Natural killer cell (primary cell): ENCODE measurements at regions not wholly inside any gene's neighbourhood (a gene's known extent, or its start where the extent isn't known, plus 50 kb on each side); places are given as distances from the start of the nearest gene placed in this dataset.

Experiments used
- ATAC-seq, 3 donors: fragments of 150-1000 bp in 2 of 3; fragments of 200-7000 bp in 1 of 3; cut with Tn5 transposase; 1 replicate in 1 of 3; 2 replicates in 2 of 3; pipeline ENCODE4 v1.10.0; 2021; ENCODE audit warnings: mild to moderate bottlenecking in 2 of 3, moderate library complexity in 2 of 3
- DNase-seq, 2 donors: peaks; one replicate each; pipeline versions ENCODE4 v3.0.0 to v3.0.0-alpha.2; 2013 to 2021; ENCODE audit warnings: mixed read lengths in 1 of 2
- H3K27ac ChIP-seq: one replicate; pipeline ENCODE4 v1.5.1; 2013; ENCODE audit warnings: mild to moderate bottlenecking, low read length
- H3K27me3 ChIP-seq: one replicate; pipeline ENCODE4 v1.6.1; 2013; ENCODE audit warnings: low read length; ENCODE audit not compliant: control insufficient read depth, insufficient read depth
- H3K36me3 ChIP-seq: one replicate; pipeline ENCODE4 v1.6.1; 2013; ENCODE audit warnings: low read length; ENCODE audit not compliant: control insufficient read depth, insufficient read depth
- H3K4me1 ChIP-seq: one replicate; pipeline ENCODE4 v1.6.1; 2013; ENCODE audit warnings: low read length; ENCODE audit not compliant: control insufficient read depth, insufficient read depth
- H3K4me3 ChIP-seq: one replicate; pipeline ENCODE4 v1.5.1; 2013; ENCODE audit warnings: low read length
- H3K9me3 ChIP-seq: one replicate; pipeline ENCODE4 v1.6.1; 2013; ENCODE audit warnings: low read length; ENCODE audit not compliant: control insufficient read depth, insufficient read depth
- H3K27ac Mint-ChIP-seq, 2 donors: one replicate each; pipeline ENCODE4 v1.8.0; 2022; ENCODE audit warnings: mild to moderate bottlenecking in 2 of 2, mixed read lengths in 2 of 2, moderate library complexity in 1 of 2
- H3K27me3 Mint-ChIP-seq, 2 donors: one replicate each; pipeline ENCODE4 v1.8.0; 2022; ENCODE audit warnings: low read depth in 2 of 2, mixed read lengths in 2 of 2
- H3K36me3 Mint-ChIP-seq: one replicate; pipeline ENCODE4 v1.8.0; 2022; ENCODE audit warnings: mixed read lengths
- H3K4me1 Mint-ChIP-seq, 2 donors: one replicate each; pipeline ENCODE4 v1.8.0; 2022; ENCODE audit warnings: mixed read lengths in 2 of 2
- H3K4me3 Mint-ChIP-seq: one replicate; pipeline ENCODE4 v1.8.0; 2022; ENCODE audit warnings: mild to moderate bottlenecking, moderate library complexity, mixed read lengths
- H3K9me3 Mint-ChIP-seq, 2 donors: one replicate each; pipeline ENCODE4 v1.8.0; 2022; ENCODE audit warnings: mixed read lengths in 2 of 2
- whole genome bisulfite sequencing: methylation state at CpG from one replicate; pipeline ENCODE4 v1.1.7; 2013; ENCODE audit warnings: missing lambda C conversion rate; ENCODE audit not compliant: insufficient coverage; 5-methylcytosine and 5-hydroxymethylcytosine counted together
- intact Hi-C: fragments of 100-400 bp; cut with micrococcal nuclease; formaldehyde crosslinking; loops from one replicate; pipeline ENCODE4 v1.14.2; 2022
- TF ChIP-seq, protein P1 (sequence below): fragments of 200-600 bp; IDR thresholded peaks from one replicate; pipeline ENCODE4 v1.8.0; 2022; ENCODE audit warnings: antibody characterized with exemption

GRCh38 chr1:114299331-114299975 lies 145.8 kb upstream of the SYT6 start:
- intact Hi-C loops: no loop called here
- no peaks in the 10 kb centered on the region for H3K9me3 ChIP-seq
- Mint-ChIP-seq H3K9me3 (no peaks in the 10 kb centered on the region), H3K4me3 (no peak overlapping the region), H3K4me1 (peaks cover 30% of the 10 kb centered on the region in 2 donors), H3K27me3 (peaks cover 0 to 5% of the 10 kb centered on the region in 2 donors), H3K27ac (no peak overlapping the region), H3K36me3 (no peaks in the 10 kb centered on the region)
- ATAC-seq (no peak), DNase-seq (no peak)
- WGBS: 94% methylated on average over 8 of the region's 9 CpGs
- no peak overlapping the region for H3K4me3 ChIP-seq
- H3K27me3 ChIP-seq: no peaks in the 10 kb centered on the region
- H3K4me1 ChIP-seq: peaks cover 9% of the 10 kb centered on the region
- TF ChIP-seq, protein P1, sequence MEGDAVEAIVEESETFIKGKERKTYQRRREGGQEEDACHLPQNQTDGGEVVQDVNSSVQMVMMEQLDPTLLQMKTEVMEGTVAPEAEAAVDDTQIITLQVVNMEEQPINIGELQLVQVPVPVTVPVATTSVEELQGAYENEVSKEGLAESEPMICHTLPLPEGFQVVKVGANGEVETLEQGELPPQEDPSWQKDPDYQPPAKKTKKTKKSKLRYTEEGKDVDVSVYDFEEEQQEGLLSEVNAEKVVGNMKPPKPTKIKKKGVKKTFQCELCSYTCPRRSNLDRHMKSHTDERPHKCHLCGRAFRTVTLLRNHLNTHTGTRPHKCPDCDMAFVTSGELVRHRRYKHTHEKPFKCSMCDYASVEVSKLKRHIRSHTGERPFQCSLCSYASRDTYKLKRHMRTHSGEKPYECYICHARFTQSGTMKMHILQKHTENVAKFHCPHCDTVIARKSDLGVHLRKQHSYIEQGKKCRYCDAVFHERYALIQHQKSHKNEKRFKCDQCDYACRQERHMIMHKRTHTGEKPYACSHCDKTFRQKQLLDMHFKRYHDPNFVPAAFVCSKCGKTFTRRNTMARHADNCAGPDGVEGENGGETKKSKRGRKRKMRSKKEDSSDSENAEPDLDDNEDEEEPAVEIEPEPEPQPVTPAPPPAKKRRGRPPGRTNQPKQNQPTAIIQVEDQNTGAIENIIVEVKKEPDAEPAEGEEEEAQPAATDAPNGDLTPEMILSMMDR: no peak
- H3K27ac ChIP-seq: no peak overlapping the region
- no peaks in the 10 kb centered on the region for H3K36me3 ChIP-seq

GRCh38 chr1:114298008-114298407 lies 144.3 kb upstream of the SYT6 start:
- no peaks in the 10 kb centered on the region for H3K36me3 Mint-ChIP-seq
- intact Hi-C loops: no loop called here
- Histone ChIP-seq H3K27me3 (no peaks in the 10 kb centered on the region), H3K27ac (no peak overlapping the region), H3K9me3 (no peaks in the 10 kb centered on the region), H3K4me1 (peaks cover 9% of the 10 kb centered on the region), H3K36me3 (no peaks in the 10 kb centered on the region), H3K4me3 (no peak overlapping the region)
- no peak for ATAC-seq
- no peak overlapping the region for H3K27ac Mint-ChIP-seq
- H3K4me3 Mint-ChIP-seq: no peak overlapping the region
- no peak for DNase-seq
- H3K4me1 Mint-ChIP-seq: peaks cover 35 to 39% of the 10 kb centered on the region in 2 donors
- TF ChIP-seq, protein P1: no peak
- 94% methylated on average over 12 of the region's 12 CpGs for whole genome bisulfite sequencing
- no peaks in the 10 kb centered on the region for H3K9me3 Mint-ChIP-seq
- peaks cover 0 to 5% of the 10 kb centered on the region in 2 donors for H3K27me3 Mint-ChIP-seq

DNA sequence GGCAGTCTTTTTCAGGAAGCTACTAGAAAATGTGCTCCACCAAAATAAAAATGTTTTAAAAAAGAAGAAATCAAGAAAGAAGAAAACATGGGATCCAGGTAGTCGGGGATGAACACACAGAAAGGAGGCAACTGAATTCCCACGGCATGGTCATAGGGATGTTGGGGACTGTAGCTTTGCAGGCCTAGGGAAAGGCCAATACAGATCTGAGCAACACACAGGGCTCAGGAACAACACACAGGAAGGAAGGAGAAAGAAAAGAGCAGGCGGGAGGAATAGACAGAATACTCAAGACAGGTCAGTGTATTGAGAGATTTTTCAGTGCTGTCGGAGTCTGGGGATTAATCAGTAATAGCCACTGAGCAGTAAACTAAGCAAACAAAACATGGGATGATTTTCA lies 142.7 kb upstream of the SYT6 start:
- Histone ChIP-seq H3K4me1 (peaks cover 7% of the 10 kb centered on the region), H3K36me3 (no peaks in the 10 kb centered on the region), H3K27ac (no peak overlapping the region), H3K27me3 (no peaks in the 10 kb centered on the region), H3K4me3 (no peak overlapping the region), H3K9me3 (no peaks in the 10 kb centered on the region)
- H3K4me1 Mint-ChIP-seq: peaks cover 30 to 37% of the 10 kb centered on the region in 2 donors
- WGBS: 92% methylated on average over 4 of the region's 4 CpGs
- DNase-seq (no peak), ATAC-seq (no peak)
- no peaks in the 10 kb centered on the region for H3K36me3 Mint-ChIP-seq
- H3K9me3 Mint-ChIP-seq: no peaks in the 10 kb centered on the region
- H3K27ac Mint-ChIP-seq: peak overlapping the region in 1 of 2 donors; percentile 0
- TF ChIP-seq, protein P1: no peak
- peaks cover 0 to 5% of the 10 kb centered on the region in 2 donors for H3K27me3 Mint-ChIP-seq
- no peak overlapping the region for H3K4me3 Mint-ChIP-seq
- intact Hi-C loops: no loop called here

- no peaks in the 10 kb centered on the region for H3K36me3 Mint-ChIP-seq
- Histone ChIP-seq H3K4me1 (no peaks in the 10 kb centered on the region), H3K9me3 (no peaks in the 10 kb centered on the region), H3K27me3 (no peaks in the 10 kb centered on the region), H3K4me3 (no peak overlapping the region), H3K36me3 (no peaks in the 10 kb centered on the region), H3K27ac (no peak overlapping the region)
- WGBS: 80% methylated on average over 6 of the region's 6 CpGs
- H3K4me3 Mint-ChIP-seq: no peak overlapping the region
- H3K27ac Mint-ChIP-seq: no peak overlapping the region
- TF ChIP-seq, protein P1: no peak
- intact Hi-C loops: no loop called here
- no peak for ATAC-seq
- peaks cover 0 to 5% of the 10 kb centered on the region in 2 donors for H3K27me3 Mint-ChIP-seq
- no peak for DNase-seq
- no peaks in the 10 kb centered on the region for H3K9me3 Mint-ChIP-seq
- H3K4me1 Mint-ChIP-seq: peaks cover 26 to 31% of the 10 kb centered on the region in 2 donors
These were observed 141.7 kb upstream of the SYT6 start for GRCh38 chr1:114295321-114295720.
